ENCODE measurements at regions not wholly inside any gene's neighbourhood (a gene's known extent, or its start where the extent isn't known, plus 50 kb on each side); places are given as distances from the start of the nearest gene placed in this dataset.

GRCh38 chr20:4069751-4070150 is 54.4 kb upstream of the RNF24 start:
- TF ChIP-seq CTCF (IDR thresholded peaks at IDR 0.05) (no peak), EZH2 (IDR thresholded peaks at IDR 0.05; ENCODE audit: borderline replicate concordance, insufficient read depth, low read depth, low read length, poor library complexity, severe bottlenecking) (no peak)

All from B cell (primary cell).